Muscle layer of colon (tissue), 2 donors: ENCODE measurements at regions not wholly inside any gene's neighbourhood (a gene's known extent, or its start where the extent isn't known, plus 50 kb on each side); places are given as distances from the start of the nearest gene placed in this dataset.
"Not testable (repeated sequence)": the region's sequence is repeated elsewhere in the genome, so short reads cannot be mapped to it uniquely, and the experiment has no call there.

Source experiments
- H3K27ac ChIP-seq: one replicate; pipeline ENCODE4 v1.7.0; 2013; ENCODE audit warnings: low read depth, mild to moderate bottlenecking, low read length, moderate library complexity
- H3K27me3 ChIP-seq, 2 donors: one replicate each; pipeline ENCODE4 v1.7.0; 2013; ENCODE audit warnings: low read length in 2 of 2, mild to moderate bottlenecking in 2 of 2; ENCODE audit not compliant: insufficient read depth in 2 of 2, control insufficient read depth in 1 of 2
- H3K36me3 ChIP-seq: one replicate; pipeline ENCODE4 v1.7.0; 2013; ENCODE audit warnings: mild to moderate bottlenecking, low read length; ENCODE audit not compliant: insufficient read depth
- H3K4me1 ChIP-seq: one replicate; pipeline ENCODE4 v1.7.0; 2013; ENCODE audit warnings: mild to moderate bottlenecking, low read length; ENCODE audit not compliant: insufficient read depth
- H3K4me3 ChIP-seq, 2 donors: one replicate each; pipeline ENCODE4 v1.7.0; 2013; ENCODE audit warnings: low read length in 2 of 2, low read depth in 1 of 2, mild to moderate bottlenecking in 1 of 2, moderate library complexity in 1 of 2
- H3K9ac ChIP-seq: one replicate; pipeline ENCODE4 v1.7.0; 2013; ENCODE audit warnings: low read length
- H3K9me3 ChIP-seq: one replicate; pipeline ENCODE4 v1.7.0; 2013; ENCODE audit warnings: mild to moderate bottlenecking, low read length
- donor health status: abdominal sarcoma.
- donor health status: Adenocarcinoma of cecum.

- Histone ChIP-seq H3K4me3 (no peak overlapping the region), H3K9ac (no peak overlapping the region)
Observed at GRCh38 chr18:34320267-34320666, 95.6 kb upstream of the NOL4 start.

GRCh38 chr18:34321066-34321465, 96.4 kb upstream of the NOL4 start:
- Histone ChIP-seq H3K4me3 (no peak overlapping the region), H3K4me1 (no peaks in the 10 kb centered on the region), H3K27me3 (no peaks in the 10 kb centered on the region), H3K9ac (no peak overlapping the region), H3K36me3 (no peaks in the 10 kb centered on the region), H3K9me3 (no peaks in the 10 kb centered on the region), H3K27ac (no peak overlapping the region)

More at GRCh38 chr18:34320267-34320666, 95.6 kb upstream of the NOL4 start:
- no peaks in the 10 kb centered on the region for H3K27me3 ChIP-seq
- no peaks in the 10 kb centered on the region for H3K36me3 ChIP-seq
- H3K27ac ChIP-seq: no peak overlapping the region
- H3K4me1 ChIP-seq: no peaks in the 10 kb centered on the region
- no peaks in the 10 kb centered on the region for H3K9me3 ChIP-seq

DNA sequence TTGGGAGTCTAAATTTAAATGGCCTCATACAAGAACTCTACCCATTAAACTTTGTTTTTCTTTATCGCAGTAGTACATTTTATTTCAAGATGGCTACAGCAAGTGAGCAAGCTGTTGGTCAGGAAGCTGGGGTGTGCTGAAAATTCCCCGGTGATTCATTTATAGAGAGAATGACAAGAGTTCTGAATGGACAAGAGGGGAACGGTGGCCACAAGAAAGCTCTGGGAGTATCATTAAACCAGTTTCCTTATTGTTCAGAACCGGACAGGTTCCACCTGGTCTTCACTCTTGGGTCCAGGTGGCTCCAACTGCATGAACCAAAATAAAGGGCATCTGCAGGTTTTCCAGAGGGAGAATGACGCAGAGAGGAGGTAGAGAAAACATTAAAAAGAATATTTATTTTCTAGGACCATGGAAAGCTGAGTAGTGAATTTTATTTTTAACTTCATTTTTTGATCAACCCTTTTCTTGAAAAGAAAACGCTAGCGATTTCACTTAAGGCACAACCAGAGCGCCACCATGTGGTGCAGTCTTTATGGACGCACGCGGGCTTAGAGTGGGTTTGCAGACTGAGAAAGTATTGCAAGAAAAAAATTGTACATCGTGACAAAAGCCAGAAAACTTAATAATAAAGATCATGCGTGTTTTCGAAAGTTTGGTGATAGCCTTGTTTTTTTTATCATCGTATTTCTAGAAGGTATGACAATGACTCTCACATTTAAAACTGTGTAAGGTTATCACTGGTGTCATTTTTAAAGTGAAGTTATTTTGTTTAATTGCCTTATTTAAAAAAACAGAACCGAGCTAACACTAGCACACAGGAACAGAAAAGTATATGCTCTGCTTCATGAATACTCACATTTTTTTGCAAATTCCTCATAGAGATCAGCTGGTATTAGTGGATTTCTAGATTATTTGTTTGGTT, 97.9 kb upstream of the NOL4 start:
- H3K4me3 ChIP-seq: no peak overlapping the region
- H3K36me3 ChIP-seq: no peaks in the 10 kb centered on the region
- H3K9me3 ChIP-seq: no peaks in the 10 kb centered on the region
- no peaks in the 10 kb centered on the region for H3K4me1 ChIP-seq
- H3K27me3 ChIP-seq: no peaks in the 10 kb centered on the region
- H3K27ac ChIP-seq: no peak overlapping the region
- H3K9ac ChIP-seq: no peak overlapping the region

- no peaks in the 10 kb centered on the region for H3K9me3 ChIP-seq
- no peaks in the 10 kb centered on the region for H3K27me3 ChIP-seq
- no peaks in the 10 kb centered on the region for H3K36me3 ChIP-seq
- H3K9ac ChIP-seq: no peak overlapping the region
- H3K27ac ChIP-seq: no peak overlapping the region
- H3K4me3 ChIP-seq: no peak overlapping the region
- no peaks in the 10 kb centered on the region for H3K4me1 ChIP-seq
Observed at GRCh38 chr18:34329840-34330239, 105.1 kb upstream of the NOL4 start.

DNA sequence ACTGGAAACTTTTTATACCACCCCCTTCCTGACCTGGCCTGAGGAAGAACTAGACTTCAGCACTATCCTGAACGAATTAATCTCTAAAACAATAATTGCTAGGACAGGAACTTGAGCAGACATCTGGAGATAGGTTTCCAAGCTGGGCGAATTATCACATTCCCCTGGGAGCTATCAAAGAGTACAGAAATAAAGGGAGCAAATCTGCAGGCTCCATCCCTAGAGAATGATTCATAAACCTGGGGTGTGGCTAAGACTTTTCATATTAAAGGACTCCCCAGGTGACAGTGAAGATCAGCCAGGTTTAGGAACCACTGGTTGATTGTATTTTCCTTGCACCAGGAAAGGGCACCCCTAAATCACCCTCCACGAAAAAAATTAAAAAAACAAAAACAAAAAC, 105.6 kb upstream of the NOL4 start:
- Histone ChIP-seq H3K4me1 (no peaks in the 10 kb centered on the region), H3K27ac (no peak overlapping the region), H3K27me3 (no peaks in the 10 kb centered on the region), H3K36me3 (no peaks in the 10 kb centered on the region), H3K4me3 (no peak overlapping the region), H3K9ac (no peak overlapping the region), H3K9me3 (no peaks in the 10 kb centered on the region)

- not testable (repeated sequence) for H3K36me3 ChIP-seq, H3K4me3 ChIP-seq, H3K27ac ChIP-seq, H3K9me3 ChIP-seq, H3K27me3 ChIP-seq, H3K9ac ChIP-seq, H3K4me1 ChIP-seq
Observed at GRCh38 chr18:34330907-34331306, 106.2 kb upstream of the NOL4 start.

DNA sequence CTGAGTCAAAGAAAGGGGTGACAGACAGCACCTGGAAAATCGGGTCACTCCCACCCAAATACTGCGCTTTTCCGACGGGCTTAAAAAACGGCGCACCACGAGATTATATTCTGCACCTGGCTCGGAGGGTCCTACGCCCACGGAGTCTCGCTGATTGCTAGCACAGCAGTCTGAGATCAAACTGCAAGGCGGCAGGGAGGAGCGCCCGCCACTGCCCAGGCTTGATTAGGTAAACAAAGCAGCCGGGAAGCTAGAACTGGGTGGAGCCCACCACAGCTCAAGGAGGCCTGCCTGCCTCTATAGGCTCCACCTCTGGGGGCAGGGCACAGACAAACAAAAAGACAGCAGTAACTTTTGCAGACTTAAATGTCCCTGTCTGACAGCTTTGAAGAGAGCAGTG, 106.6 kb upstream of the NOL4 start:
- not testable (repeated sequence) for H3K9me3 ChIP-seq, H3K4me1 ChIP-seq, H3K36me3 ChIP-seq, H3K9ac ChIP-seq, H3K27me3 ChIP-seq, H3K27ac ChIP-seq, H3K4me3 ChIP-seq

DNA sequence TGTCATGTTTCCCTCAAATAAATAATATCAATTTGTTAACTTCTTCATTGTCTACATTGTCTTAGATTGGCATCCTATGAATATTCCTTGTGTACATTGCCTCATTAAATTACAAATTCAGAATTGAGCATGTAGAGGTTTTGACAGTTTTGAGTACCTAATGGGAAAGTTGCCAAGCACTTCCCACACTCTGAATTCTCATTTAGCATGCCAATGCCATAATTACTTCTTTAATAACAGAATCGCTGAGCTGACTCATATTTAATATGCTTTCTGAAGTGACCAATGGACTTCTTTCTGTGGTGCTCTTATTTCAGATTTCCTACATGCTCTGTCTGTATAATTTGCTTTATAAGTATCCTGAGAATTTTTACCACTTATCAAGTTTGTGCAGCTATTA, 114.4 kb upstream of the NOL4 start:
- Histone ChIP-seq H3K9me3 (no peaks in the 10 kb centered on the region), H3K27ac (no peak overlapping the region), H3K4me1 (no peaks in the 10 kb centered on the region), H3K9ac (no peak overlapping the region), H3K36me3 (no peaks in the 10 kb centered on the region), H3K4me3 (no peak overlapping the region), H3K27me3 (no peaks in the 10 kb centered on the region)

DNA sequence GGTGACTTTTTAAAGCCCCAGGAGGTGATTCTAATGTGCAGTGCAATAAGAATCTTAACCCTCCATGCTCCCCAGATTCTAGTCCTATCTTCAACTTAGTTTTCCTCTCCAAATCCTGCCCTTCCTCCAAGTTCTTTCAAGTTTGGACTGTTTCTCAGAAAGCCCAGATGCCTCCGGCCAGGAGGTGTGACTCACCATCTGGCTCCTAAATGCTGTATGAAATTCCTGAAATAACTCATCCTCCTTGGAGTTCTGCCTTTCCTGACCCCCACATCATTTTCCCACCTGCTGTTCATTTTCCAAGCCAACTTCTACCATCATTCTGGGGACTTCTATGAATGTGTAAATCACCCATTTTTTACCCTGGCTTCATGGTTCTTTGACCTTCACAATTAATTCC, 118.2 kb upstream of the NOL4 start:
- Histone ChIP-seq H3K27me3 (no peaks in the 10 kb centered on the region), H3K4me3 (no peak overlapping the region), H3K9me3 (no peaks in the 10 kb centered on the region), H3K27ac (no peak overlapping the region), H3K4me1 (no peaks in the 10 kb centered on the region), H3K9ac (no peak overlapping the region), H3K36me3 (no peaks in the 10 kb centered on the region)

DNA sequence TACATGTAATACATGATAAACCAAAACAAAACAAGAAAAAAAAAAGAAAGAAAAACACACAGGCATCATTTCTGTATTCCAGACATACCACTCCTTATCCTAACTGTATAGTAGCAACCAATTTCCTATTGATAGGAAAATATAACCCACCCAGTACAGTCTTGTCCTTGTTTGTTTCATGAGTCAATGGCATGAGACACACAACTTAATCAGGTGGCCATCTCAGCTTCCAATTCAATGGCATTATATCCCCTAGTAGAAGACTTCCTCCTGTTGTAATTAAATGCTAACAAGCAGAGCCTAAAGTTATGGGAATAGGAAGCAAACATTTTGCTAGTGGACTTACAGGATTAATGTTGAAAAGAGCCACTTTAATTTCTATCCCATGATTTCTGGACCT, 121.0 kb upstream of the NOL4 start:
- Histone ChIP-seq H3K9me3 (no peaks in the 10 kb centered on the region), H3K9ac (no peak overlapping the region), H3K36me3 (no peaks in the 10 kb centered on the region), H3K27ac (no peak overlapping the region), H3K4me3 (no peak overlapping the region), H3K27me3 (no peaks in the 10 kb centered on the region), H3K4me1 (no peaks in the 10 kb centered on the region)

GRCh38 chr18:34350778-34351177, 126.1 kb upstream of the NOL4 start:
- Histone ChIP-seq H3K9me3 (no peaks in the 10 kb centered on the region), H3K4me1 (no peaks in the 10 kb centered on the region), H3K27ac (no peak overlapping the region)

More at GRCh38 chr18:34350778-34351177, 126.1 kb upstream of the NOL4 start:
- no peak overlapping the region for H3K9ac ChIP-seq
- no peak overlapping the region for H3K4me3 ChIP-seq
- no peaks in the 10 kb centered on the region for H3K36me3 ChIP-seq
- no peaks in the 10 kb centered on the region for H3K27me3 ChIP-seq
